ENCODE measurements at regions not wholly inside any gene's neighbourhood (a gene's known extent, or its start where the extent isn't known, plus 50 kb on each side); places are given as distances from the start of the nearest gene placed in this dataset.

GRCh38 chrX:19188566-19188965, 66.3 kb upstream of the ADGRG2 start:
- TF ChIP-seq, protein P1, sequence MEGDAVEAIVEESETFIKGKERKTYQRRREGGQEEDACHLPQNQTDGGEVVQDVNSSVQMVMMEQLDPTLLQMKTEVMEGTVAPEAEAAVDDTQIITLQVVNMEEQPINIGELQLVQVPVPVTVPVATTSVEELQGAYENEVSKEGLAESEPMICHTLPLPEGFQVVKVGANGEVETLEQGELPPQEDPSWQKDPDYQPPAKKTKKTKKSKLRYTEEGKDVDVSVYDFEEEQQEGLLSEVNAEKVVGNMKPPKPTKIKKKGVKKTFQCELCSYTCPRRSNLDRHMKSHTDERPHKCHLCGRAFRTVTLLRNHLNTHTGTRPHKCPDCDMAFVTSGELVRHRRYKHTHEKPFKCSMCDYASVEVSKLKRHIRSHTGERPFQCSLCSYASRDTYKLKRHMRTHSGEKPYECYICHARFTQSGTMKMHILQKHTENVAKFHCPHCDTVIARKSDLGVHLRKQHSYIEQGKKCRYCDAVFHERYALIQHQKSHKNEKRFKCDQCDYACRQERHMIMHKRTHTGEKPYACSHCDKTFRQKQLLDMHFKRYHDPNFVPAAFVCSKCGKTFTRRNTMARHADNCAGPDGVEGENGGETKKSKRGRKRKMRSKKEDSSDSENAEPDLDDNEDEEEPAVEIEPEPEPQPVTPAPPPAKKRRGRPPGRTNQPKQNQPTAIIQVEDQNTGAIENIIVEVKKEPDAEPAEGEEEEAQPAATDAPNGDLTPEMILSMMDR (IDR thresholded peaks at IDR 0.05), result no peak
- TF ChIP-seq E2F5 (CRISPR knock-in tag; IDR thresholded peaks at IDR 0.05) (no peak), ERG (CRISPR knock-in tag; IDR thresholded peaks at IDR 0.05) (no peak), TEAD1 (CRISPR knock-in tag; IDR thresholded peaks at IDR 0.05) (no peak), MAX (CRISPR knock-in tag; IDR thresholded peaks at IDR 0.05) (no peak), NR1H2 (CRISPR knock-in tag; IDR thresholded peaks at IDR 0.05) (no peak)
- TF ChIP-seq, protein P2, sequence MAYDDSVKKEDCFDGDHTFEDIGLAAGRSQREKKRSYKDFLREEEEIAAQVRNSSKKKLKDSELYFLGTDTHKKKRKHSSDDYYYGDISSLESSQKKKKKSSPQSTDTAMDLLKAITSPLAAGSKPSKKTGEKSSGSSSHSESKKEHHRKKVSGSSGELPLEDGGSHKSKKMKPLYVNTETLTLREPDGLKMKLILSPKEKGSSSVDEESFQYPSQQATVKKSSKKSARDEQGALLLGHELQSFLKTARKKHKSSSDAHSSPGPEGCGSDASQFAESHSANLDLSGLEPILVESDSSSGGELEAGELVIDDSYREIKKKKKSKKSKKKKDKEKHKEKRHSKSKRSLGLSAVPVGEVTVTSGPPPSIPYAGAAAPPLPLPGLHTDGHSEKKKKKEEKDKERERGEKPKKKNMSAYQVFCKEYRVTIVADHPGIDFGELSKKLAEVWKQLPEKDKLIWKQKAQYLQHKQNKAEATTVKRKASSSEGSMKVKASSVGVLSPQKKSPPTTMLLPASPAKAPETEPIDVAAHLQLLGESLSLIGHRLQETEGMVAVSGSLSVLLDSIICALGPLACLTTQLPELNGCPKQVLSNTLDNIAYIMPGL (CRISPR knock-in tag; IDR thresholded peaks at IDR 0.05), result no peak
